ENCODE measurements at regions not wholly inside any gene's neighbourhood (a gene's known extent, or its start where the extent isn't known, plus 50 kb on each side); places are given as distances from the start of the nearest gene placed in this dataset.

DNA sequence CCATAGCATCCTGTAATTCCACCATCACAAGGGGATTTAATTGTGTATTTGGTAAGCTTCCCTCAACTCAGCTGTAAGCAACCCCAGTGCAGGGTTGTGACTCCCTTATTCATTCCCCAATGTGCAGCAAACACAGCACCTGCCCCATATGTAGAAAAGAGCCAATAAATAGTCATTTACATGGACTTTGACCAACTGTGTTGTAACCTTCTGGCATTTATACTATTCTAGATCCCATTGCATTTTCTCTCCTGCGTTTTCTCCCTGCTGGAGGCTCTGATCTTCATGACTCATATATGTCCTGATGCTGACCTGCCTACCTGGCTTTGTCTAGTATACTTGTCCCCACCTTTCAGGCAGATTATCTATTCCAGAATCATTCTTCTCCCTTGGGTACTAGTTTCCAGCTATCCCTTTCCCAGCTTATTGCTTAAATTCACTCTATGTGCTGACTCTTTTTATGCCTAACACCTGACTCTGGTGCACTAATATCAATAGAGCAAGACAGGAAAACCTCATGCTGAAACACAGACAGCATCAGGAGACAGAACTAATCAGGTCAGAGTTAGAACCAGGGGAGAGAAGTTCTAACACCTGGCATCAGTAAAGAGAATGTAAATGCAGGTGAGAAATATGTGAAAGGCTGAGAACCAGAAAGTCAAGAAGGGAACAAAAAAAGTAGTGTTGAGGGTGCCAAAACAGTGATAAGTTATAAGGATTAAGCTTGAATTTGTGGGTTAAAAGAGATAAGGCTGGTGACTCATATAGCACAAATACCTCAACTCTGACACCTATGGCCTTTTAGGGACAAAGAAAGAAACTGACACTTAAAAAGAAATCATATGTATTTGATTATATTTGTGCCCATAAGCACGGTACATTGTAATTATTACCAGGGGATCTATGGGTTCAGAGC is 402.7 kb downstream of the IPMK start:
- TF ChIP-seq POLR2AphosphoS5 (IDR thresholded peaks at IDR 0.05; ENCODE audit: low read depth, low read length): no peak
- TF ChIP-seq TAF1 (IDR thresholded peaks at IDR 0.05; ENCODE audit: borderline replicate concordance, insufficient read depth, low read length): no peak
- no peak for TF ChIP-seq SIN3A (IDR thresholded peaks at IDR 0.05; ENCODE audit: borderline replicate concordance, insufficient read depth, low read length)
- TF ChIP-seq, protein P1, sequence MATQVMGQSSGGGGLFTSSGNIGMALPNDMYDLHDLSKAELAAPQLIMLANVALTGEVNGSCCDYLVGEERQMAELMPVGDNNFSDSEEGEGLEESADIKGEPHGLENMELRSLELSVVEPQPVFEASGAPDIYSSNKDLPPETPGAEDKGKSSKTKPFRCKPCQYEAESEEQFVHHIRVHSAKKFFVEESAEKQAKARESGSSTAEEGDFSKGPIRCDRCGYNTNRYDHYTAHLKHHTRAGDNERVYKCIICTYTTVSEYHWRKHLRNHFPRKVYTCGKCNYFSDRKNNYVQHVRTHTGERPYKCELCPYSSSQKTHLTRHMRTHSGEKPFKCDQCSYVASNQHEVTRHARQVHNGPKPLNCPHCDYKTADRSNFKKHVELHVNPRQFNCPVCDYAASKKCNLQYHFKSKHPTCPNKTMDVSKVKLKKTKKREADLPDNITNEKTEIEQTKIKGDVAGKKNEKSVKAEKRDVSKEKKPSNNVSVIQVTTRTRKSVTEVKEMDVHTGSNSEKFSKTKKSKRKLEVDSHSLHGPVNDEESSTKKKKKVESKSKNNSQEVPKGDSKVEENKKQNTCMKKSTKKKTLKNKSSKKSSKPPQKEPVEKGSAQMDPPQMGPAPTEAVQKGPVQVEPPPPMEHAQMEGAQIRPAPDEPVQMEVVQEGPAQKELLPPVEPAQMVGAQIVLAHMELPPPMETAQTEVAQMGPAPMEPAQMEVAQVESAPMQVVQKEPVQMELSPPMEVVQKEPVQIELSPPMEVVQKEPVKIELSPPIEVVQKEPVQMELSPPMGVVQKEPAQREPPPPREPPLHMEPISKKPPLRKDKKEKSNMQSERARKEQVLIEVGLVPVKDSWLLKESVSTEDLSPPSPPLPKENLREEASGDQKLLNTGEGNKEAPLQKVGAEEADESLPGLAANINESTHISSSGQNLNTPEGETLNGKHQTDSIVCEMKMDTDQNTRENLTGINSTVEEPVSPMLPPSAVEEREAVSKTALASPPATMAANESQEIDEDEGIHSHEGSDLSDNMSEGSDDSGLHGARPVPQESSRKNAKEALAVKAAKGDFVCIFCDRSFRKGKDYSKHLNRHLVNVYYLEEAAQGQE (IDR thresholded peaks at IDR 0.05; ENCODE audit: insufficient read depth in 1 of 2, low read depth in 2 of 2, low read length in 2 of 2): no peak

Data from PFSK-1 (cell line).